ENCODE measurements at regions not wholly inside any gene's neighbourhood (a gene's known extent, or its start where the extent isn't known, plus 50 kb on each side); places are given as distances from the start of the nearest gene placed in this dataset.

DNA sequence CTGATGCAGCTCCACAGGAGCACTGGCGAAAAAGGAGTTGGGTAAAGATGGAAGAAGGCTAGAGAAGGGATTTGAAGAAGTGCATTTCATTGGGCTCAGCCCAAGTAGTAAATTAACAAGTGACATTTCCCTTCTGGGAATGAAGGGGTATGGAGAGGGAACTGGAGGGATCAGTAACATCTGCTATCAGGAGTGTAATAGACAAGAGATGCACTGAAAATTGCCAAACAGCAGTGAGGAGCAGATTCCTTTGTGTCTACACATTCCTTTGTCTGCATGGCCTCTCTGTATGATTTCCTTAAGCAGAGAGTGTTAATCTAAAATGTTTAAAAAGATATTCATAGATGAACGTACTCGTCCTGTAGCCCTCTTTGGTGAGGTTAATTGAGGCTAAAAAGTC is 148.2 kb upstream of the FERD3L start:
- no peak for TF ChIP-seq EP300 (IDR thresholded peaks at IDR 0.05)
- TF ChIP-seq CTCF (IDR thresholded peaks at IDR 0.05): no peak
- TF ChIP-seq RNF2 (IDR thresholded peaks at IDR 0.05; ENCODE audit: borderline replicate concordance, low read depth): no peak
- TF ChIP-seq NR3C1 (IDR thresholded peaks at IDR 0.05): no peak

Measured in A549 (cell line).